Activated CD4-positive, alpha-beta T cell treated with anti-CD3 and anti-CD28 coated beads, Interleukin-2, amount 10 ng/mL, durations not matched to agents 7 days and 5 days (primary cell): ENCODE measurements at regions not wholly inside any gene's neighbourhood (a gene's known extent, or its start where the extent isn't known, plus 50 kb on each side); places are given as distances from the start of the nearest gene placed in this dataset.

Source experiments
- CTCF ChIA-PET: fragments of 350-600 bp; sonication (Branson Sonifier 250); formaldehyde crosslinking; loops from one replicate; lab custom pipeline; 2021; ENCODE audit warnings: antibody characterized with exemption; lab: Charles Lee
- POLR2A ChIA-PET: fragments of 350-600 bp; sonication (Branson Sonifier 250); formaldehyde crosslinking; loops from one replicate; lab custom pipeline; 2021; ENCODE audit warnings: antibody characterized with exemption; lab: Charles Lee
- DNase-seq: peaks from one replicate; pipeline ENCODE4 v3.0.0-alpha.2; 2020
- H3K27ac Mint-ChIP-seq: one replicate; pipeline ENCODE4 v1.8.0; 2021; ENCODE audit warnings: mild to moderate bottlenecking, moderate library complexity, mixed read lengths
- H3K27me3 Mint-ChIP-seq: one replicate; pipeline ENCODE4 v1.8.0; 2021; ENCODE audit warnings: mixed read lengths
- H3K36me3 Mint-ChIP-seq: one replicate; pipeline ENCODE4 v1.8.0; 2021; ENCODE audit warnings: low read depth, mixed read lengths
- H3K4me1 Mint-ChIP-seq: one replicate; pipeline ENCODE4 v1.8.0; 2021; ENCODE audit warnings: mixed read lengths
- H3K4me3 Mint-ChIP-seq: one replicate; pipeline ENCODE4 v1.8.0; 2021; ENCODE audit warnings: mild to moderate bottlenecking, moderate library complexity, mixed read lengths
- H3K9me3 Mint-ChIP-seq: one replicate; pipeline ENCODE4 v1.8.0; 2021; ENCODE audit warnings: mixed read lengths

- peaks cover 4% of the 10 kb centered on the region for H3K27me3 Mint-ChIP-seq
- H3K4me1 Mint-ChIP-seq: no peaks in the 10 kb centered on the region
- ChIA-PET CTCF (no interaction called here), POLR2A (no interaction called here)
- no peak overlapping the region for H3K4me3 Mint-ChIP-seq
- DNase-seq: no peak
- no peak overlapping the region for H3K27ac Mint-ChIP-seq
- no peaks in the 10 kb centered on the region for H3K36me3 Mint-ChIP-seq
- H3K9me3 Mint-ChIP-seq: peaks cover 13% of the 10 kb centered on the region
Observed at GRCh38 chr12:15033029-15033428, 60.2 kb downstream of the PDE6H start.

GRCh38 chr12:15033641-15034040 is 60.8 kb downstream of the PDE6H start:
- peaks cover 4% of the 10 kb centered on the region for H3K27me3 Mint-ChIP-seq
- H3K4me1 Mint-ChIP-seq: no peaks in the 10 kb centered on the region
- POLR2A ChIA-PET: no interaction called here
- no peak overlapping the region for H3K27ac Mint-ChIP-seq
- CTCF ChIA-PET: no interaction called here
- peaks cover 8% of the 10 kb centered on the region for H3K9me3 Mint-ChIP-seq
- DNase-seq: no peak
- no peak overlapping the region for H3K4me3 Mint-ChIP-seq
- H3K36me3 Mint-ChIP-seq: no peaks in the 10 kb centered on the region

- Mint-ChIP-seq H3K27me3 (no peaks in the 10 kb centered on the region), H3K36me3 (no peaks in the 10 kb centered on the region), H3K27ac (no peak overlapping the region), H3K4me1 (peaks cover 4% of the 10 kb centered on the region), H3K9me3 (peaks cover 2% of the 10 kb centered on the region), H3K4me3 (no peak overlapping the region)
- ChIA-PET POLR2A (no interaction called here), CTCF (no interaction called here)
- no peak for DNase-seq
Observed at GRCh38 chr12:15035185-15035584, 62.3 kb downstream of the PDE6H start.

GRCh38 chr12:15037091-15037687 is 64.3 kb downstream of the PDE6H start:
- Mint-ChIP-seq H3K36me3 (no peaks in the 10 kb centered on the region), H3K27me3 (no peaks in the 10 kb centered on the region), H3K4me3 (no peak overlapping the region), H3K9me3 (peaks cover 3% of the 10 kb centered on the region), H3K4me1 (peaks cover 6% of the 10 kb centered on the region), H3K27ac (no peak overlapping the region)
- DNase-seq: no peak
- CTCF ChIA-PET: no interaction called here
- POLR2A ChIA-PET: no interaction called here

GRCh38 chr12:15038137-15038536 is 65.3 kb downstream of the PDE6H start:
- Mint-ChIP-seq H3K4me1 (peaks cover 6% of the 10 kb centered on the region), H3K9me3 (peaks cover 3% of the 10 kb centered on the region), H3K36me3 (no peaks in the 10 kb centered on the region), H3K27me3 (peaks cover 2% of the 10 kb centered on the region), H3K27ac (no peak overlapping the region), H3K4me3 (no peak overlapping the region)
- ChIA-PET CTCF (no interaction called here), POLR2A (no interaction called here)
- DNase-seq: no peak

GRCh38 chr12:15044471-15044870 is 71.6 kb downstream of the PDE6H start:
- no peak for DNase-seq
- Mint-ChIP-seq H3K4me3 (no peak overlapping the region), H3K36me3 (peaks cover 6% of the 10 kb centered on the region), H3K27me3 (peaks cover 8% of the 10 kb centered on the region), H3K27ac (no peak overlapping the region), H3K9me3 (peaks cover 8% of the 10 kb centered on the region), H3K4me1 (peaks cover 6% of the 10 kb centered on the region)
- ChIA-PET CTCF (no interaction called here), POLR2A (no interaction called here)

GRCh38 chr12:15045451-15045850 is 72.6 kb downstream of the PDE6H start:
- POLR2A ChIA-PET: no interaction called here

GRCh38 chr12:15047611-15048010 is 74.8 kb downstream of the PDE6H start:
- Mint-ChIP-seq H3K4me3 (no peak overlapping the region), H3K4me1 (peaks cover 26% of the 10 kb centered on the region), H3K27ac (no peak overlapping the region), H3K36me3 (peaks cover 17% of the 10 kb centered on the region), H3K27me3 (peaks cover 8% of the 10 kb centered on the region), H3K9me3 (peaks cover 14% of the 10 kb centered on the region)
- DNase-seq: no peak
- ChIA-PET POLR2A (no interaction called here), CTCF (no interaction called here)

More at GRCh38 chr12:15045451-15045850, 72.6 kb downstream of the PDE6H start:
- H3K27me3 Mint-ChIP-seq: peaks cover 8% of the 10 kb centered on the region
- no peak overlapping the region for H3K4me3 Mint-ChIP-seq
- CTCF ChIA-PET: no interaction called here
- DNase-seq: no peak
- peaks cover 7% of the 10 kb centered on the region for H3K9me3 Mint-ChIP-seq
- H3K4me1 Mint-ChIP-seq: peaks cover 8% of the 10 kb centered on the region
- peaks cover 11% of the 10 kb centered on the region for H3K36me3 Mint-ChIP-seq
- H3K27ac Mint-ChIP-seq: no peak overlapping the region

- H3K9me3 Mint-ChIP-seq: peaks cover 22% of the 10 kb centered on the region
- H3K27me3 Mint-ChIP-seq: peaks cover 6% of the 10 kb centered on the region
- H3K27ac Mint-ChIP-seq: peak overlapping the region; percentile 54
- POLR2A ChIA-PET: no interaction called here
- DNase-seq: no peak
- CTCF ChIA-PET: no interaction called here
- H3K4me3 Mint-ChIP-seq: no peak overlapping the region
- H3K36me3 Mint-ChIP-seq: peaks cover 22% of the 10 kb centered on the region
- H3K4me1 Mint-ChIP-seq: peaks cover 27% of the 10 kb centered on the region
Observed at GRCh38 chr12:15049461-15050153, 76.8 kb downstream of the PDE6H start.

- POLR2A ChIA-PET: no interaction called here
- Mint-ChIP-seq H3K4me1 (peaks cover 27% of the 10 kb centered on the region), H3K27me3 (peaks cover 6% of the 10 kb centered on the region), H3K4me3 (peak overlapping the region; percentile 17), H3K9me3 (peaks cover 22% of the 10 kb centered on the region), H3K27ac (peak overlapping the region; percentile 88), H3K36me3 (peaks cover 22% of the 10 kb centered on the region)
- CTCF ChIA-PET: no interaction called here
- peak; percentile 68 for DNase-seq
Observed at GRCh38 chr12:15050659-15051058, 77.8 kb downstream of the PDE6H start.

- Mint-ChIP-seq H3K27ac (no peak overlapping the region), H3K27me3 (peaks cover 4% of the 10 kb centered on the region), H3K9me3 (peaks cover 22% of the 10 kb centered on the region), H3K36me3 (peaks cover 22% of the 10 kb centered on the region), H3K4me1 (peaks cover 27% of the 10 kb centered on the region), H3K4me3 (no peak overlapping the region)
- ChIA-PET POLR2A (no interaction called here), CTCF (interaction anchor here (1.0 to 1.1 kb wide), 2 partner anchors 15 to 41 kb away, joined by 3 read pairs; no protein-coding TSS in a partner anchor)
- DNase-seq: no peak
Observed at GRCh38 chr12:15052691-15053090, 79.8 kb downstream of the PDE6H start.

- POLR2A ChIA-PET: no interaction called here
- Mint-ChIP-seq H3K27ac (no peak overlapping the region), H3K27me3 (peaks cover 10% of the 10 kb centered on the region), H3K9me3 (peaks cover 19% of the 10 kb centered on the region), H3K4me1 (peaks cover 12% of the 10 kb centered on the region), H3K4me3 (no peak overlapping the region), H3K36me3 (peaks cover 10% of the 10 kb centered on the region)
- CTCF ChIA-PET: no interaction called here
- no peak for DNase-seq
Observed at GRCh38 chr12:15056218-15056617, 83.4 kb downstream of the PDE6H start.
